Middle frontal gyrus (tissue), 1 donor: ENCODE measurements at regions not wholly inside any gene's neighbourhood (a gene's known extent, or its start where the extent isn't known, plus 50 kb on each side); places are given as distances from the start of the nearest gene placed in this dataset.

Source experiments
- DNase-seq: peaks from one replicate; pipeline ENCODE4 v3.0.0-alpha.2; 2015; ENCODE audit warnings: low spot score; ENCODE audit errors: extremely low spot score

DNA sequence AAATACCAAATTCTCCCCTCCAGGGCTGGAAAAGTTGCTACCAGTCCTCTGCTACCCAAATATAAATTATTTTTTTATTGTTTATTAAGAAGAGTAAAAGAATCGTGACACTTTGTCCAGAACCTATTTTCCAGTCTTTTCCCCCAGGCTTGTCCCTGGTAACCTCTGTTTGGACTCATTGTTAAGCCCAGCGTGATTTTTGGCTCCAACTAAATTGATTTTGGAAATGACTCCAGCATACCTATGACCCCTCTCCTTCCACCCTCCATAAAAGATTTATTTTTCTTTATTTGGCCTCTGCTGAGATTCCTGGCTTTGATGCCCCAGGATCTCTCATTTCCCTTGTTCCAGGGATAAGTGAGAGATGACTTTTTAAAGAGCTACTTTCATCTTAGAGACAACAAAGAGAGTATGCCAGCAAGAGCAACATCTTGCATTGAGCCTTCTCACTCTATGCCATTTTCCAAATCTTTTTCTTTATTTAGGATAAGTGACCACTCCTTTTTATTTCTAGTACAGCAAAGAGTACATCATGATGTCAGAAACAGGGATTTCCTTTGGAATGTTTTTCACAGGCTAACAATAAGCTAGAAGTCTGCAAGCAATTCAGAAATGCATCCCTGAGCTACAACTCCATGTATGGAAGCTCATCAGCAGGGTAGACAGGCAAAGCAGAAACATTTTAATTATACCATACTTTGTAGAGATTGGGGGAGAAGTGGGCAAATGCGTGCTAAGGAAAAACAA, 75.8 kb downstream of the DAD1 start:
- no peak for DNase-seq

DNA sequence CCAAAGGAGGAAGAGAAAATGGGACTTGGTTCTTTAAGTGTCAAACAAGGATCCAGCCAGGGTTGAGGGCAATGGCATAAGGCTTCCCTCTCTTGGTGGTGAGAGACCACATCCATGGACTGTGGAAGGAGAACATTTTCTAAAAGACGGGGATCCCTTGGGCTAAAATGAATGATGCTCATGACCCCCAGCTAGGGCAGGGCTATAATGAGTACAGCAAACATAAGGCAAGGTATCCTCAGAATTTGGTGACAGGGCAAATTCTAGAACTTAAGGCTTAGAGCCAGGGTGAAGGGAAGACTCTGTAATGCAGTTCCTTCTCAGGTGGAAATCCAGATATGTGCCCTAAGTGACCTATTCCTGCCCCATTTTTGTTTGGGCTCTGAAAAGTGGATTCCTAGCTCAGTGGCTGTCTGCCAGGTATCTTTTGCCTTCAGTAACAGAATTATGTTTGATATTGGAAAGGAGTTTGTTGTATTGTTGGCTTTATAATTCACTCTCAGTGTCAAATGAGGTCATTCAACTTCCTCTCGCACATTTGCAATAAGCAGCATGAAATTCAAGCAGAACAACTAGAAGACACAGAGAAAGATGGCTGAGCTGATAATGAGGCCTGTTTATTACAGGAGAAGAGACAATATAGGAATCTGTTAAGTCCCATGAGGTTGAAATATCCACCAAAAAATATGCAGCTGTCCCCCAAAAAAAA, 76.8 kb downstream of the DAD1 start:
- no peak for DNase-seq

DNA sequence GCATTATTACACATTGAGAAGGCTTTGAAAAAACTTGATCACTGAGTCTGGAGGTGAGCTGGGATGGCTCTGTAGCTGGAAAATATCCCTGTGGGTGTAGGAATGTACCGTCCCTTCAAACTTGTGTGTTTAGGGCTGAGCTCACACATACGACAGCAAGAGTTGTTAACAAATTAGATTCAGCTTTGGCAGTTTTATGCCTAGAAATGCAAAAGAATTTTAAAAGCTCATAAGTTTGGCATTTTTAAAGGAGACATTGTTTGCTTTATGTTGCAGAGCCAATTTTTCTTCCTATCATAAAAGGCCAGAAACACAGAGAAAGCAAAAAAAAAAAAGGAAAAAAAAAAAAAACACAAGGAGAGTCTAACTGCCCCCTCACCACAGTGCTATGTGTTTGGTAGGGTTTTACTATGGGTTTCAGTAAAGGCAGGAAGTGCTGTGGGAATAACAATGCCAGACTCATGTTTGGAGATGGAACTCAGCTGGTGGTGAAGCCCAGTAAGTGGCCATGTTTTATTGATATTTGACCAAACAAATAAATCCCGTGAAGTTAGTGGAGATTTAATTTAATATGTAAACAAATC, 78.4 kb downstream of the DAD1 start:
- DNase-seq: no peak

DNA sequence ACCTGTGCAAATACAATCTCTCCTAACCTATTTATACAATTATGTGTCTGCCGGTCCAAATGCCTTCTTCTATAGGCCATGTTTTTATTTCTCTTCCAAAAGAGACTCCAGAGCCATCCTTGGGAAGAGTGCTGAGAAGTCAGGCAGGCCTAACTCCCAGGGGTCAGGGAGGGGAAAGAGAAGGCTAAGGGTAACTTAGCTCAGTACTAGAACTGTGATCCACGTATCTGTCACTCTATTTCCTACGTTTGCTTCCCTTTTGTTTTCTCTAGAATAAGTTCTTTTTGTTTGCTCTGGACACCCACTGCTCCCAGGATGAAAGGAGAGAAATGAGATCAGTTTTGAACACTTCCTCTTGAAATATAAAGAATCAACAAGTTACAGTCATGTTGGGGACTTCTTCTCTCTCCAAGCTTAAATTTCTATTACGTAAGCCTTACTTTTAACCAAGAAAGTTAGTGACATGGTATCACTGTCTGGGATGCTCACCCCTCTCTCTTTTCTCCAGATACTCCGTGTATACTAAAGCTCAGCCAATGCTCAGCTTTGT, 79.2 kb downstream of the DAD1 start:
- no peak for DNase-seq

DNA sequence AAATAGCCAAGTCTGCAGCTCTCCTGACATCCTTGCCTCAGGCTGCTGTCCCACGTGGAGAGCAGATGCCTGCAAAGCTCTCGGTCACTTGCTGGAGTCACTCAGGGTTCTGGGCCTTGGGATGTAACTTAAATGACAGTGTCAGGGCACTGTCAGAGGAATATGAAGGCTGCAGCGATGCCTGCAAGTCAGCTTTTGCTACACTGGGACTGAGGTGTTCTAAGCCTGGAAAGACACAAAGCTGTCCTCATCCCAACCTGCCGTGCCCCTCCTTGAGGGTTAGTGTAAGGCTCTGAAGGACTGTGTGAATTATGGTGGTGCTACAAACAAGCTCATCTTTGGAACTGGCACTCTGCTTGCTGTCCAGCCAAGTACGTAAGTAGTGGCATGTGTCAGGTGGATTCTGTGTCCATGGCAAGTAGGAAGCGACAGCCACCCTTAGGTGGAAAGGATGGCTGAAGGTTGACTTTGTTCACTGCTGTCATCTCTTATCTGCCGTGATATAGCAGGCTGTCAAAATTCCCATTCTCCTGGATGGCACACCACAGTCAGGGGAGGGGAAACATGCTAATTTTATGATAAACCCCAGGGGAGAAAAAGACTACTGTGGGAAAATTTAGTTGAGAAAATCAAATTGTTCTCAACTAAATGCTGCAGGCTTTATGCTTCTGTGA, 79.9 kb downstream of the DAD1 start:
- DNase-seq: no peak

DNA sequence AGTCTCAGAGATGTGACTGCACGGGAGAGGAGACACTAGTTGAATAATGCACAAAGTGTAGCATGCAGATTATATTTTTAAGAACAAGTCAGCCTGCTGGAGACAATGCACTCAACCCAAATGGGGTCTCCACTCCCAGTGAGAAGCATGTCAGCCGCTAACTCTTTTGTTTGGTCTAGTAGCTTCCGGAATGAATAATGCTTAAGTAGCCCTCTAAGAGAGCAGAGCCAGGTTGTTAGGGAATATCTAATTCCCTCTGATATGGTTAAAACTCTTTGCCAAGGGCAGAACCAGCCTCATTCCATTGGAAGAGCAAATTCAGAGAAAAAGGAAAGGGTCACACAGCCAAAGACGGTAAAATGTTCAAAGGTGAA, 80.4 kb downstream of the DAD1 start:
- DNase-seq: no peak

DNA sequence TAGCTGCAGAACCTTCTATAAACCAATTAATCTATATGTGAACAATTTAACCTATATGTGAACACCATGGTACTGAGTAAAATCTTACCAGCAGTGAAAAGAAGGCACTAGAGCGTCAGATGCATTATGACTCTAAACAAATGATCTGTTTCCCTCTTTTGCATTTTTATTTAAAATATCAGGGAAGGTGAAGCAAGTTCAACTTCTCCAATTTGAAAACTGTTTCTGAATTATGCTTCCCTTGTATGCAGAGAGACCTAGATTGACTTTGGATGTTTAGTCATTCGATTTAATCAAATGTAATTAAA, 80.9 kb downstream of the DAD1 start:
- no peak for DNase-seq

DNA sequence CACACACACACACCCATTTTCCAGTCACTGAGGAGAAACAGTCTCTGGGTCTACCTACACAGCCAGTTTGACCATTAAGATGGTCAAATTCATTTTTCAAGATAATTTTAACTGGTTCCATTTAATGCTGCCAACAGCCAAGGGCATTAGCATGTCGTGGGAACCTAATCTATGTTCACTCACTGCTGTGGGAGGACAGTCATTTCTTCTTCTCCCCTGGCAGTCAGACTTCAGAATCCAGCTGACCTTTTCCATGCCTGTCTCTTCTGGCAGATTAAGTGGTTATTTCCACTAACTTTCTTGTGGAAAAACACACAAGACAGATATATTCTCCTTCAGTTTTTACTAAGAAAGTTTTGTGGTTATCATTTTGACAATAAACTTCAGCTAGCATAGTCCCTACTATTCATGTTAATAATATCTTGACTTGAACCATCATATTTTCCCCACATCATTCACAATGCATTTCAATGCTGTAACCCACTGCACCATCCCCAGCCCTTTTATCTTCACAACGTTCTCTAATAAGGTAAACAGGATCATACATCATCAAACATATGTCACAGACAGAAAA, 82.2 kb downstream of the DAD1 start:
- no peak for DNase-seq

DNA sequence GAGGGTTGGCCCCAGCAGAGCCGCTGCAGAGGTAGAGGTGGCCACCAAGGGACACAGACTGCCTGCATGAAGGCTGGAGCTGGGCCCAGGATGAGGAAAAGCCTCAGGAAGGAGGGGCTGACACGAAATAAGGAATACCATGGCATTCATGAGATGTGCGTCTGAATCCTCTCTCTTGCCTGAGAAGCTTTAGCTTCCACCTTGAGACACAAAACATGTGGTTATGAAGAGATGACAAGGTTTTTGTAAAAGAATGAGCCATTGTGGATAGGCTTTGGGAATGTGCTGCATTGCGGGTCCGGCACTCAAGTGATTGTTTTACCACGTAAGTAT, 82.7 kb downstream of the DAD1 start:
- no peak for DNase-seq

DNA sequence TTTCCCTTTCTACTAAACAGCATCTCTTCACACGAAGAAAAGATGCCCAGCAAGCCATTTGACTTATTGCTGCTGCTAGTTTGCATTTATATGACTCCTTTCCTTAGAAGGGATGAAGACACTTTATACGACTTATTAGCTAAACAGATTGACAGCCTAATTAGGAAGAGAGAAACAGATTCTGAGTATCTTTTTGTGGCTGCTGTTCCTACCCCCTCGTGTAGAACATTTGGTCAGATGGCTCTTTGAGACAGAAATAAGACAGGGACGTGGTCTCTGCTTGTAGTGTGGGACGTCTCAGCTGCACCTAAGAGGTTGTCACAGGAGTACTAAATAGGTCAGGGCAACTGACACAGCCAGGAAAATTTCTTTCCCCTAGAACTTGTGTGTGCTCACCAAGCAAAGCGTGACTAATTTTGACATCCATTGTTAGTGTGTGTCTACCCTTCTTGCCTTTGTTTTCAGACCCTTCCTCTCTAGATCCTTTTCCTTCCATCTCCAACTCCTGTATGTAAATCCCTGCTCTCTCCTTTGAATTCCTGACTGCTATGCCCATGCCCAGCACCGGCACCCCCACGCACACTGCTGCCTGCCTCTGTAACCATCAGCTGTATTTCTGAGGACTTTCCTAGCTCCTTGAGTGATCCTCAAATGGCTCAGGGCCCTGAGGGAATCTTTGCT, 83.2 kb downstream of the DAD1 start:
- no peak for DNase-seq

DNA sequence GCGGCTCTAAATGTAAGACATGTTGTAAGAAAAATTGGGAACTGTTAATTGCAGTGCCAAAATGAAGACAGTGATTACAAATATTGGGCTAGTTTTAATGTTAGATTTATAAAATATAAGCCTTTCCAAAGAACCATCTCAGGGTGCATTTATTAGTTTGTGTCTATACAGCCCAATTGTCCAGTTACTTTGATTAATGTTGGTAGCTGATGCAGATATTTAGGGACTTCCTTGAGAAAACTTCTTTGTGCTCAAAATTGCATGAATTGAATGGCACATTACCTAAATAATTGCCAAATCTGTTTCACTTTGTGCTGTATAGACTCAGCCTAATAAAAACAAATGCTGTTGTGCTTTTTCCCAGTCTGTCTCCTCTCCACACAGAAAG, 83.7 kb downstream of the DAD1 start:
- DNase-seq: no peak

DNA sequence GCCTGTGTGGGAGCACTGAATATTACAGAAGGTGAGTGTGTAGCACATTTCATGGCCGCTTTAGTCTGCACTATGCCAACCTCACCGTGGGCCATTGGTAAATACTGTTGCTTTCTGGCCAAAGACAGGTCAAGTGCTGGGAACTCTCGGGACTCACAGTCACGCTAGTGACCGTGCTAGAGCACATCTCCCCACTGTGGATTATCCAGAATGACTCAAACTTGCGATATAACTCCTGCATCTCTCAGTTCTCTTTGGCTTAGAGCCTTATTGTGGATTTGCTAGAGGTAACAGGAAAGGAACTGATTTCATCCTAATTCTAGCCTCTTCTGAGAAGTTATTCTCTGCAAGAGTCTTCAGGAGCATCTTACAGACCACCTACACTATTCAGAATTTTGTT, 86.5 kb downstream of the DAD1 start:
- DNase-seq: no peak

DNA sequence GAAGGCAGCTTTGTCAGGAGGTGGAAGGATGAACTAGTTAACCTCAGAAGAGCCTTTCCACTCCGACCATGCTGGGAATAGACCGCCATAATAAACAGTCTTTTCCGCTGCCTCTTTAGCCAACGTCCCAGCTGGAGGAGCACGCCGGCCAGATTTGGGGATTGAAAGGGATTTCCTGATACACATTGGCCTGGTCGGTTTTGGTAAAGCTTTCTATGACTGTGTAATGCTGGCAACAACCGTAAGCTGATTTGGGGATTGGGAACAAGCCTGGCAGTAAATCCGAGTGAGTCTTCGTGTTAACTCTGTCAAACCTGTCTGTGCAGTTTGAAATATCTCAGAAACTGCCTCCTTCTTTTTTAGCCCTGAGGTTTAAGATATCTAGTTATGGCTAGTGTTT, 87.0 kb downstream of the DAD1 start:
- no peak for DNase-seq

DNA sequence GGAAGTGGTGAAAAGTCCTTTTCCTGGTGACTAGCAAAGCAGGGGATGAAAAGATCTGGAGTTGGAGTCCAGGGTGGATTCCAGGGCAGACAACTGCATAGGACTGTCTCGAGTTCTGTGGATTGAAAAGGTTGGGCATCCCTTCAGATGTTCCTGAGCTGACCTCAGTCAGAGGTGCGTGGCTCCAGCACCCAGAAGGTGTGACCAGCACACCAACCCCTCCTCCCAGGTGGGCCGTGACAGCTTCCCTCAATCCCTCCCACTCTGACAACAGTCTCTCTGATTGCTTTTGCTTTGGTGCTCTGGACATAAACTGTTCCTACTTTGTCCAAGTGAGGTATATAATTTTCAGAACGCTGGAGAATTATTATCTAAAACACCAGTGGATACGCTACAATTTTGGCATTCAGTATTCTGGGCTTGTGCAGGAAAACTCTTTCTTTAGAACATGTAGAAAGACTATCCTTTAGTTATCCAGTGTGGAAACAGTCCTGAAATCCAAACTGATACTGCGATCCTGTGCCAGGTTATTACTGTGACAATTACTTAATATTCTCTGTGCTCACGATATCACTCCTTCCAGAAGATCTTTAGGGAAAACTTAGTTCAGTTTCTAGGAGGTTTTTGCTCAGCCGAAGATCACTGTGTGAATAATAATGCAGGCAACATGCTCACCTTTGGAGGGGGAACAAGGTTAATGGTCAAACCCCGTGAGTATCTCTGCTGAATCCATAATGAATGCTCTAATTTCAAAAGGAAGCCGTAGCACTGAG, 87.9 kb downstream of the DAD1 start:
- no peak for DNase-seq

DNA sequence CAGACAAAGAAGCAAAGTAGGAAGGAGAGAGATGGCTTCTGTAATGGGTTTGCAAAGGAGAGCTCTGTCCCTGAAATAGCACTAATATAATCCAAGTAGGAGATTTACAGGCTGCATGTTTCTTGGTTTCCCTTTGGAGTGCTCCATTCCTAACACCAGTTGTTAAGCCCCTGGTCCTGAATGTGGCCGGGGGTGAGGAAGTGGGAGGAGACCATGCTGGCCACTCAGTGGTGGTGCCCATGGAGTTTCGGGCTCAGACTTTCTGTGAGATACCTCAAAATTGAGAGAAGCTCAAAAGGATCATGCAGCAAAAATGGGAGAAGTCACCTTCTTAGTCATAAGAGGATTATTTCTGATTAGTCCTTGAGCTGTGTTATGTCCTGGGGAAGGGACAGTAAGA, 88.5 kb downstream of the DAD1 start:
- no peak for DNase-seq

DNA sequence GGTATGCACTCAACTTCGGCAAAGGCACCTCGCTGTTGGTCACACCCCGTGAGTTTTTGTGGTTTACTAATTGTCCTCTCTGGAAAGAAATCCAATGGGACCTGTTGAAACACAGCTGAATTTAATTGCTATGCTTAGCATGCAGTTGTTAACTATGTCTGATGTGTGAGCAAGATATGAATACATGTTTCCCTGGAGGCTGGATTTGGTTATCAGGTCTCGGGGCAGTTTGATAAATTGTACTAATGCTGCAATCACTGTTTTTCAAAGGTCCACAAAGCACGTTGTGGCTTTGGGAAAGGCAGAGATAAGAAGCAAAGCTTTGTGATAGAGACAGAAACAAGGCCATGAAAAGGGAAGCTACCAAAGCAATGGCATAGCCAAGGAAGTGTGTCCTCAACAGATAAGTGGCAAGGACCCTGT, 91.3 kb downstream of the DAD1 start:
- no peak for DNase-seq

DNA sequence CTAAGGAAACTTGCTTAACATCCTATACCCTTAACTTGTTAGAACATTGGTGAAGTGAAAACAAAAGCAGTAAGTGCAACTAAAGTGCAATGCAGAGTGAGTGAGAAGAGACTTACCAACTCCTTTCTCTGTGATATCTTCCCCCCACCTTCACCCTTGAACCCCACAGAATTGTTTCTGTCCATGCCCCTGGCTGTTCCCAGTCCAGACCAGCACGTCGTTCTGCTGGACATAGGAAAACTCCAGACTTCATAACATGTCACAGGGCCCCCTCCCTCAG, 91.9 kb downstream of the DAD1 start:
- DNase-seq: no peak

DNA sequence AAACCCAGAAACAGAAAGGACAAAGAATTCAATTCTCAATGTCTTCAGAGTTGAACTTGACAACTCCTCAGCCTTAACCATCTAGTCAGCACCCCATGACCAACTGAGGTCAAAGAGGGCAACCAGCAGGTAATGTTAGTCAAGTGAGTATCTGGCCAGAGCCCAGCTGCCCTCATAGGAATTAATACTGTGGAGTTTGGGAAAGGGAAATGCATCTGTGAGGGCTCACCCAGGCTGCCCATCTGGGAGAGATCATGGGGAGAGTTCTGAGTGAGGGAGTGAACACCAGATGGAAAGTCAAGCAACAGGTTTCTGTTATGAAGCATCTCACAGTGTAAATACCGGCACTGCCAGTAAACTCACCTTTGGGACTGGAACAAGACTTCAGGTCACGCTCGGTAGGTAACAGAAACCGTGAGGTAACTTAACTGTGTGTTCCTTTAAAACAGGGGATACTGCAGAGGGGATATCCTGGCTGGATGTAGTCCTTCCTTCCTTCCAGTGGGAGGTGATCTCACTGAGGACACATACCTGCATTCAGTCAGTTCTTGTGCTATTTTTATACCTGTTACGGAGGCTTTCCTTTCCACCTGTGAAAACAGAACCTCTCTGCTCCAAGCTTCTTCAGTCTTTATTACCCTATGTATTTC, 94.4 kb downstream of the DAD1 start:
- DNase-seq: no peak

DNA sequence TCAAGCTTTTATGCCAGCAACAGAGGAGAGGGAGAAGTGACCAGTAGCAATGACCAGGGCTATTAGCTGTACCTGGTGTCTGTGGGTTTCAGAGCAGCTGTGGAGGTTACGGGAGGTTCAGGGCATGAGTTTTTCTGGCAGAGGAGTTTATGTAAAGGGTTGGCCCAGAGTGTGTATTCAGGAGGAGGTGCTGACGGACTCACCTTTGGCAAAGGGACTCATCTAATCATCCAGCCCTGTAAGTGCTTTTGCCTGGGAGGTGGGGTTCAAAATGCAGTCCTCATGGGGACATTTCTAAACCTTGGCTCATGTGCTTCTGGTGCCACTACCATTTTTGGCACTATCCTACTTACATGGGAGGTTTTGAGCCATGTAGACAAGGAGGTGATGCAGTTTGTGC, 95.3 kb downstream of the DAD1 start:
- no peak for DNase-seq
